RKO (cell line): ENCODE measurements at regions not wholly inside any gene's neighbourhood (a gene's known extent, or its start where the extent isn't known, plus 50 kb on each side); places are given as distances from the start of the nearest gene placed in this dataset.

Experiments
- DNase-seq: peaks from one replicate; pipeline ENCODE4 v3.0.0-alpha.2; 2016; ENCODE audit warnings: low spot score

DNA sequence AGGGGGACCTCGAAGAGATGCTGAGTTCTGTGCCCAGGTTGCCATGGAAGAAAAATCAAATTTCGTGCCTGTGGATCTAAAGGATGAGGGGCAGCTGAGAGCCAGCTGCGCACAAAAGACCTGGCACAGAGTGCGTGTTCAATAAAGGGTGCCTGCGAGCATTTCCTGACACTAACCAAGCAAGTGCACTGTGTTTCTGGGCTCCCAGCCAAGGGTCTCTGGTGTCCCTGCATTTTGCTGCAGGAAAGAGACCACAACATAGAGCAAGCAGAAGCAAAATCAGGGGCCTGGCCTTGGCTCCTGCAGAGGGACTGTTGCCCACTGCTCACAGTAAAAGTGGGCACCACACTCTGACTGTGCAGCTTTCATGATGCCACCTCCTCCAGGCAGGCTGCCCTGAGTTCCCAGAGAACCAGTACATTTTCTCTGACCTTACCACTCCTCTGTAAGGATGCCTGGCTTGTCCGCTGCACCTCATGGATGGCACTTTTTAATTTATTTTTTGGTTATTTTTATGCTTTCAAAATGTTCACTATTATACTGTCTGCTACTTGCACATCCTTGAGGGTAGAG is 70.8 kb upstream of the GPR12 start:
- DNase-seq: no peak

GRCh38 chr13:26829716-26830115 is 69.1 kb upstream of the GPR12 start:
- DNase-seq: no peak

DNA sequence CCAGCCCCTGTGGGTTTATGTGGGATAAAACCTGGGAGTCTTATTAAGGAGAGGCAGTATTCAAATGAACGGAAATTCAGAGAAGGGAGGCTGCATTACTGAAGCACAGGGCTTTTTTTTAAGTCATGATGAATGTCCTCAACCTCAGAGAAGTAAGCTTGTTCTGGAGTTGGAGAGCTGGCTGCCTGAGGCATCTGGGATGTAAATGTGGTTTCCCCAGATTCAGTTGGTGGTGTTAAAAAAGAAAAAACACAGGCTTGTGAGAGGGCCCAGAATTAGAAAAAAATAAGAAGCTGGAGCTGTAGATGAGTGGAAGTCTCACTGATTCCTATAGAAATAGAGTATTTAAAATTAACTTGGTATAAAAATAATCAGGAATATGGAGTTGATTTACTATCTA is 64.0 kb upstream of the GPR12 start:
- DNase-seq: no peak

- no peak for DNase-seq
Measured at GRCh38 chr13:26822146-26822545, 61.6 kb upstream of the GPR12 start.

GRCh38 chr13:26821672-26822071 is 61.1 kb upstream of the GPR12 start:
- no peak for DNase-seq

- no peak for DNase-seq
Measured at GRCh38 chr13:26820871-26821270, 60.3 kb upstream of the GPR12 start.

DNA sequence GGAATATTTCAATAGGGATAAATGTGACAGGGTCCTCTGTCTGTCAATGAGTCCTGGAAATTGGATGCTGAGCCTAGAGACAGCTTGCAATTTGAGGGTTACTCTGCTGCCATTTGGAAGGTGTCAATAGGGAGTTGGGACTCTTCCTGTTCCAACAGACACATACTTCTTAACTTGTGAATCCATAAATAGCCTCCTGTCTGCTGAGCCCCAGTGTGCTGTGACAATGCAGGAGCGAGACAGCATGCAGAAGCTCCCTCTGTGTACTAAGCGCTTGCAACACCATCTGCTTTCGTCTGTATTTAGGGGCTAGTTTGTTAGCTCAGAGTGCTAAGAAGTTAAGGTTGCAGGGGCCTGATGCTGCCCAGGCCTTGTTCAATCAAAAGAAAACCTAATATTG is 58.5 kb upstream of the GPR12 start:
- no peak for DNase-seq

DNA sequence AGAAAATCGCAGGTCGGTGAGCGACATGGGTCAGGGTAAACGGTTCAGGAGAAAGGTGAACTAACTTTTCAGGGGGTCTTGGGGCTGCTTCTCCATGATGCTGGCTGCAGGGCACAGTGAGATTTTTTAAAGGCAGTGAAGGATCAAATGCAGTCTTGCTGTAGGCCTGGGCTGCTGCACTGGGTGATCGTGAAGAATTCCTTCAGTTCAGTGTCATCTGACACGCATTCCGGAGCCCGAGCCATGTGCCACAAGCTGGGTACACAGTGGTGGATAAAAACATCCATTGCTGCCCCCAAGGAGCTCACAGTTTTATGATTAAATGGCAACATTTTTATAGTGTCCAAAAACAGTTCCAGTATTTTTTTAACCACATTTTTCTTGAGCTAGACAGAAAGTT is 56.3 kb upstream of the GPR12 start:
- DNase-seq: no peak

DNA sequence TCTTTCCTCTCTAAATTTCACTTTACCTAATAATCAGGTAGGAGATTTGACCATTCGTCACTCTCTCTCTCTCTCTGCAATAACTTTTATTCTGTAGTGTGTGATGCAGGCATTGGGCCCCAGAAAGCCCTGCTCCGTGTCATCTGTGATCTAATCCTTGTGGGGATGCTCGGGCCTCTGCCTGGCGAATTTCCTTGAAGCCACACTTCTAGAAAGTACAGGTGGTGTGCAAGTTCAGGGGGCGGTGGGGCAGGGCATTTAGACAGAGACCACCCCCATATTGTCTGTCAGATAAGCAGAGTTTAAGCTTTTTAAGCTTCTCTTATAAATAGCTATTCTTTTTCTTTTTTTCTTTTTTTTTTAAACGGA is 53.4 kb upstream of the GPR12 start:
- no peak for DNase-seq

GRCh38 chr13:26813321-26813979 is 52.9 kb upstream of the GPR12 start:
- DNase-seq: no peak

DNA sequence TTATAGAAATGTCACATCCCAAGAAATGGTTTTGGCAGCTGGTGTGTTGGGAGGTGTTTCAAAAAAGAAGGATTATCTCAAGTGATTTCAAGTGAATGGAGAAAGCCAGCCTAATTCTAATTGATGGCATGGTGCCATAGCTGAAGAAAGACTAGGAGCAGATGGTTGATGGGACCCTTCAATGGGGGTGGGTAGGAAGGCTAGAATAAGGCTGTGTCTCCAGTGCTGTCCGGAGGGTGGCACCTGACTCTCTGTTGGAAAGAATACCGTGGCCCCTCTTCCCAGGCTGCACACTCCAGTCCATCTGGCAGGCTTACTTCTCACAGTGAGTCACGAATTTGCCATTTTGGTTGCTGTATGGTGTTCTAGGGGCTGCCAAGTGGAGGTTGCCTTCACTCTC is 51.0 kb upstream of the GPR12 start:
- no peak for DNase-seq
